ENCODE measurements at regions not wholly inside any gene's neighbourhood (a gene's known extent, or its start where the extent isn't known, plus 50 kb on each side); places are given as distances from the start of the nearest gene placed in this dataset.

DNA sequence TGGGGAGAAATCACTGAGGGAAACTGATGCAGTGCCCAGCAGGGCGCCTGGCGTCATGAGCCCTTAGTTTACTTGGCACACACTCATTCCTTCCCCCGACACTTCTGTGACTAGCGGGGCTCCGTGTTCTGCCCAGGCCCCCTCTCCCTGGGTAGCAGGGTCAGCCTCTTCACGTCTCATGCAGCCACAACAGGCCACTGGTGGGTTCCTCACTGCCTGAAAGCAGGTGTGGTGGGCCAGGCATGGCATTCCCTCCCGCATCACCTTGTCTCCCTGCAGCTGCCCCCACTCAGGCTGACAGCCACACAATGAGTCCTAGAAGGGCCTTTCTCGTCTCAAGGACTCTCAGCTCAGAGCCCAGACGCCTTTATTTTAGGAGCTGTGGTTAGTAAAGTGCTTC lies 51.1 kb upstream of the CPLX2 start:
- H3K27ac ChIP-seq: no peak overlapping the region
- H3K4me1 ChIP-seq (ENCODE audit: low read depth): peaks cover 16% of the 10 kb centered on the region
- no peak overlapping the region for H3K4me3 ChIP-seq
- no peaks in the 10 kb centered on the region for H3K27me3 ChIP-seq
- DNase-seq (ENCODE audit: low read depth in 1 of 2, low spot score in 1 of 2): no peak
- no peaks in the 10 kb centered on the region for H3K36me3 ChIP-seq
- H3K9me3 ChIP-seq (ENCODE audit: low read depth): no peaks in the 10 kb centered on the region
- TF ChIP-seq CTCF (IDR thresholded peaks at IDR 0.05; ENCODE audit: low read depth, low read length): no peak

All from cardiac muscle cell (in vitro differentiated cells and primary cell).